COLO668 (cell line): ENCODE measurements at regions not wholly inside any gene's neighbourhood (a gene's known extent, or its start where the extent isn't known, plus 50 kb on each side); places are given as distances from the start of the nearest gene placed in this dataset.

Experiments
- DNase-seq: peaks from one replicate; lab custom pipeline; 2025; ENCODE audit not compliant: unreplicated experiment; lab: John Stamatoyannopoulos, UW

DNA sequence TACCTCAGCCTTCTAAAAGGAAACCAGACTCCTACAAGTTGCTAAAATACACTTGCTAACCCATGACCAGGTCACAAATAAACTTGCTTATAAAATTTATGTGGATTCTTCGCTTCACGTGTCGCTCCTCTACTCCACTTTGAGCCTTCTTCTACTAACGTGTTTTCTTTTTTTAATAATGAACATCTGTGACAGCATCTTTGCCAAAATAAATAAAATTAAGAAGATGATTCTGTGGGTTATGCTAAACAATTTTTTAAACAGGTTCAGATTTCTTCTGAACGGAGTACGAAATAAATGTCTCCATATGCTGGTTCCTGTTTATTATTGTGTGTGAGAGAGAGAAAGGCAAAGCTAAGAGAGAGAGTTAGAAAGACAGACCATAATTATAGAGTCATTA lies 735.8 kb downstream of the LTN1 start:
- no peak for DNase-seq

DNA sequence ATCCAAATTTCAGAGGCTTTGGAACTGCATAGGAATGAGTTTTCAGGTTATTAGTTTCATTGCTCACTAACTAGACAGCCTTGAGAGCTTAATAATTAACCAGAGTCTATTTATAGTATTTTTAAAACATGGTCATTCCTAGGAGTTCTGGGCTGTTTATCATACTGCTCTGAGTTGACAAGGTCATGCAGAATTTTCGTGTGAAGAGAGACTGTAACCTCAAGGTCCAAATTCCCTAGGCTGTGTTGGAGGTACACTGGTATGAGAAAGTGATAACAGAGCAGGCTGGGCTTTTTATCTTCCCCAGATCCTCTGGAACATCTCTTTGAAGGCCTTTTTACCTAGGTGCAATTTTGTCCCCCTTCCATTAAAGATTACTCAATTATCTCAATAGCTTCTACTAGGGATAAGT lies 736.3 kb downstream of the LTN1 start:
- no peak for DNase-seq

DNA sequence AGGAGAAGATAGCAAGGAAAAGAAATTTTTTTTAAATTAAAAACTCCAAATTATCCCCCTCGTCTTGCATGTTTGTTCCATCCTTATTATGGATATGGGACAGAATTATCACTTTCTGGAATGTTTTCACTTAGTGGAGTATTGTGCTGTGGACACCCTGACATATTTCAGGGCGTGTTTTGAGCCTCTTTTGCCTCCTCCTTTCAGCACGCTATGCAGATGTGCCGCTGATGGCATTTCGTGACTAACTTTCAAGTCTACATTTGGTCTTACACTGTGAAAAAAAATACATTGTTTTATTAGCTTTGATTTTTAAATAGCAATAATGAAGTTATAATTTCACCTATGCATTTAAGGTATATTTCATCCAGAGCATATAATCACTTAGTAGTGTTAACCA lies 738.7 kb downstream of the LTN1 start:
- DNase-seq = no peak

DNA sequence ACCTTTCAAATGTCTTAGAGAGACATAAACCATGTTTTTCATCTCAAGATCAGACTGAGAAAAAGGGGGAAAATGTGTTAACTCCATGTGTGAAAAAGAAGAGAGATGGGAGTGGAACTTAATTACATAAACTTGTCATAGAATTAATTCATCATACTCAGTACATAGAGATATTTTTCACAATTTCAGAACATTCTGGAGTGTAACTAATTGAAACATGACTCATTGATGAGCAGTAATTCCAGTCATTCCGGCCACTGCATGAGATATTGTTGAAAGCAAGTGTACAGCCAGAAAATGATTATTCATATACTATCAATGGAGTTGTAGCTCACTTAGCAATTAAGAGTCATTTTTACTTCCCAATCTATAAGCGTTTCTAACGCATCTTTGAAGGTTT lies 739.3 kb downstream of the LTN1 start:
- DNase-seq = no peak

DNA sequence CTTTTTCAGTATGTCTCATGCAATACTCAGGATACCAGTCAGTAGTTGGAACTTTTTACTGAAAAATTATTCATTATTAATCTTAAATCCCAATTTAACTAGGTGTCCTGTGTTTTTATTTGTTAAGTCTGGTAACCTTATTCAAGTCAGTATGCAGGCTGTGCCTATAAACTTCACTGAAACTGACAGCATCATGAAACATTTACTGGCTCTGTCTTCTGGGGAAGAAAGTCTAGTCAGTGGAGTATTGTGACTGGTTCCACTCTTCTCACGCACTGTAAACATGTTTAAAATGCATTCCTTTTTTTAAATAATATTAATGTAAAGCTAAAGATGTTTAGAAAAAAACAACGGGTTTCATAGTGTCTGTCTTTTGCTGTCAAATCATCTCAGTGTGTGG lies 739.7 kb downstream of the LTN1 start:
- no peak for DNase-seq

DNA sequence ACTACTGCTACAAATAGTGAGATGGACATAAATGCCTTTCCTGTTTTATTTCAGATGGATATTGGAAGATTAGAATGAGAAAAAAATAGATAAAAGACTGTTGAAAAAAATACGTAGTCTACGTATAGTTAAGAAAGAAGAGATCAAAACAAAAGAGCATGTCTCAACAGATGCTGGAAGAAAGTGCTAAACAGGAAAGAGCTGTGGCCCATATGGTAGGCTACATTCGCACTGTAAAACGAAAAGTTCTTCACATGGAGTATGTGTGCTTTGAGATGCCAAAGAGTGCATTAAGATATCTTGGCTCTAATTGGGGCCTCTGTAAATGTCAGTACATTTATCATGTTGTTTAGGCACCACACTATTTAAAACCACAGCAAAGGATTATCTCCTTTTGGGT lies 741.7 kb downstream of the LTN1 start:
- DNase-seq = no peak

DNA sequence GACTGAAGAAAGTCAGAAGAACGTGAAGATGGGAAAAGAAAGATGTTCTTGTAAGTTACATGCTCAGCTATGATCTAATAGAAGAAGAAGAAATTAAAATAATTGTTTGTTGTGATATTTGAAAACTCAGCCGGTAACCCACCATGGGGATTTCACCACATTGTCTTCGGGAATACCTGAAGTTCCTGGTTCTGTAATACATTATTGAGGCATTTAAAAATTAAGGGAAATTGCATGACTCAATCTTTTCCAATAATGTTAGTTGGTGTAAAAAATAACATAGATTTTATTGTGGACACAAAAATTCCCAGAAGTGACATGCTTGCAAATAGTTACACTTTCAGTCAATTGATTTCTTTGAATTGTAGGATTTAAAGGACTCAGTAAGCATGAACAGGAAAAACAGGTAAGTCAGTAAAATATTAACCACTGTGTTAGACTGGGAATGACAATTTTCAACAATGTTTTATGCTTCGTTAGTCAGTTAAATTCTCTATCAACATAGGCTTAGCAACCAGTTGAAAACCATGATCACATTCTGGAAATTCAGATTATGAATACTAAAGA lies 745.1 kb downstream of the LTN1 start:
- no peak for DNase-seq

DNA sequence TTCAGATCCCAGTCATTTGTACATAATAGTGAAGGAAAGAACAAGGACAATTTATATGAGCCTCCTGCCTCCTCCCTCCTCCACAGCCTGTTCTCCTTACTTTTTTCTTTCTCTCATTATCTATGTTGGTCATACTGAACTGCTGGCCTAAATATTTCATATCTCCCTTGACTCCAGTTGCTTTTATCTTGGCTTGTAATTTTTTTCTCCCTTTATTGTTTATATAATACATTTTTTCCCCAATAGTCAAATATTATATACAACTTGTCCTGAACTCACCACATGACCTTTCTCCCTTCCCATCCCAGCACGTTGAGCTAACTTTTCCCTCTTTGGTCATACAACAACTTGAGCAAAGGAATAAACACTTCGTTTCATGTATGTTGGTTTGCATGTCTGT lies 752.1 kb downstream of the LTN1 start:
- DNase-seq = no peak

DNA sequence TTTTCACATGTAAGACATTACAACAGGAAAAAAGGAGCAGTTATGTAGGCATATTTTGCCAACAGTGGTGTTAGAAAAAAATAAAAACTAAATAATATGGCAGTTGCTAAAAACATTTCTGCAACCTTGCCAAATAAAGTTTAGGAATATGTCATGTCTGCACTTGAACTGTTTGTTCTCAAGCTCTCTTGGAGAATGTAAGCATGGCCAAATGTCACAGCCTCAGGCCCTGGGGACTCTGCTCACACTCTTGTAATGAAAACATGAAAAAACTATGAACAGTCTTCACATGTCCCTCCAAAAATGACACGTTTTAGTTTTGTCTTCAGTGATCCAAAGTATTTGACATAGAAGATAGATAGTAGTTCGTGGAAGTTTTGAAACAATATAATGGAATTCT lies 753.3 kb downstream of the LTN1 start:
- DNase-seq = no peak

DNA sequence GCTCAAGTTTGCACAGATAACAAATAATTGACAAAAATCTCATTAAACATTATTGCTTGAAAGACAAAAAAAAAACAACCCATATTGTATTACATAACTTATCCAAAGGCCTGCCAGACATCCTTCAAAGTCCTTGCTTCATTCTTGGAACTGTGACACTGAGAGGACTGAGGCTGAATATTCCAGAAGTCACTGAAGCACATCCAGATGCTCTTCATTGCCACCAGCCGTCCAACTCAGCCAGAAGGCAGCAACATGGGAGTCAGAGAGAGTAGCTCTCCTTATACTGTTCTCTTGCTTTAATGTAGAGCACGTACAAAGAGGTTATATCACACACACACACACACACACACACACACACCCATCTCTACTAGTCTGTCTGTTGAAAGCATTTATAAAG lies 755.0 kb downstream of the LTN1 start:
- DNase-seq = no peak

DNA sequence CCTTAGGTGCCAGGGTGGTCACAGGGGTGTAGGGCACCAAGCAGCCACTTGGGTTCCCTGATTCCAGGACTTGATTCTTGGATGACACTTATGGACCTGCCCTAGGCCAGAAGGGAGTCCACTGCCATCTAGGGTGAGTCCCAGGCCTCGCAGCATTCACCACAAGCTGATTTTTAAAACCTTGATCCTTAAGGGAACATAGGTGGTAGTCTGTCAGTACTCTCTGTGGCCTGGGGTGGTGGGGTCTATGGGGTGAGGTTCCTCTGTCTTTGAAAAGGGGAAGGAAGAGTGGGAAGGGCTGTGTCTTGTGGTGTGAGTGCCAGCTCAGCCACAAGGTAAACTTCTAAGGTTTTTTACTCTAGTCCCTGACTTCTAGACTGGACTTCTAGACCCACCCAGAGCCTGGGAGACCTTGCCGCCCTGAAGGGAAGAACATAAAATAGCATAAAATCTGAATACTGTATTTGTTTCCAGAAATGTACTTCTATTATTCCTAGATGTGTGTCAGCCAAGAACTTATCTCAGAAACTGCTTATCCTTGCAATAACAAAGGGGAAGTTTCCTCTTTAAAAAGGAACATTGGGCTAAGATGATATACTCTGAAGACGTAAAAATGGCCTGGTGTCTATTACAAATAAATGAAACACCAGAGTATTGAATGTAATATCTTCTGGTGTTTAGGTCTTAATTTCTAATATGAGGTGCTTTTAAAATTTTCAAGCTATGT lies 757.3 kb downstream of the LTN1 start:
- no peak for DNase-seq

DNA sequence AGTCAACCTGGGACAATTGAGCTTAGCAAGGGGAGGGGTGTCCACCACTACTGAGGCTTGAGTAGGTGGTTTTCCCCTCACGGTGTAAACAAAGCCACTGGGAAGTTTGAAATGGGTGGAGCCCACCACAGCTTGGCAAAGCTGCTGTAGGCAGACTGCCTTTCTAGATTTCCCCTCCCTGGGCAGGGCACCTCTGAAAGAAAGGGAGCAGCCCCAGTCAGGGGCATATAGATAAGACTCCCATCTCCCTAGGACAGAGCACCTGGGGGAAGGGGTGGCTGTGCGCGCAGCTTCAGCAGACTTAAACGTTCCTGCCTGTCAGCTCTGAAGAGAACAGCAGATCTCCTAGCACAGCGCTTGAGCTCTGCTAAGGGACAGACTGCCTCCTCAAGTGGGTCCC lies 758.4 kb downstream of the LTN1 start:
- DNase-seq = no peak

DNA sequence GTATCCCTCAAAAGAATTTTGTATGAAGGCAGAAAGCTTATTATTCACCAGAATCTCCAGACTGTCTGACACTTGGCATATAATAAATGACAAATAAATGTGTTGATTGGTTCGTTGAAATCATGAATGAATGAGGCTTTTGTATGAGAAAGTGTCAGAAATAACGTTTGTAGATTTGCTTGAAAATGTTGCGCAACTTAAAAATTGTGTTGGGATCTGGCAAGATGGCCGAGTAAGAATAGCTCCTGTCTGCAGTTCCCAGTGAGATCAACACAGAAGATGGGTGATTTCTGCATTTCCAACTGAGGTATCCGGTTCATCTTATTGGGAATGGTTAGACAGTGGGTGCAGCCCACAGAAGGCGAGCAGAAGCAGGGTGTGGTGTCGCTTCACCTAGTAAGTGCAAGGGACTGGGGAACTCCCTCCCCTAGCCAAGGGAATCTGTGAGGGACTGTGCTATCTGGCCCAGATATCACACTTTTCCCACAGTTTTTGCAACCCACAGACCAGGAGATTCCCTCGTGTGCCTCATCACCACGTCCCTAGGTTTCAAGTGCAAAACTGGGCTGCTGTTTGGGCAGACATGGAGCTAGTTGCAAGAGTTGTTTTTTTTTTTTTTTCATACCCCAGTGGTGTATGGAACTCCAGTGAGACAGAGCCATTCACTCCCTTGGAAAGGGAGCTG lies 759.0 kb downstream of the LTN1 start:
- no peak for DNase-seq

DNA sequence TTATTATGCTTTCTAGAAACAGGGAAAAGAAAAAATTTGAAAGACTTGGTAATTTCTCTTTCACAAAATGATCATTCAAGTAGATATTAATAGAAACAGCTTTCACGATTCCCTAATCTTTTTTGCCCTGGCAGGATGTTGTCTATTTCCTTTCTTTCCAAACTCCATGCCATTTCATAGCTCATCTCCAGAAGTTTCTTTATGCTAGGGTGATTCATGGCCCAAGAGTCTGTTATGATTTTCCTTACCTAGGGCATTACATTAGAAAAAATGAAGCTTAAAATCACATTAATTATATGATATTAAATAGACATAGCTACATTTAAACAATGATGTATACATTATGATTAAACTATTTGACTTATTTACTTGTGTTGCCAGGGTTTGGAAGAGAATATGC lies 762.1 kb downstream of the LTN1 start:
- DNase-seq = no peak

DNA sequence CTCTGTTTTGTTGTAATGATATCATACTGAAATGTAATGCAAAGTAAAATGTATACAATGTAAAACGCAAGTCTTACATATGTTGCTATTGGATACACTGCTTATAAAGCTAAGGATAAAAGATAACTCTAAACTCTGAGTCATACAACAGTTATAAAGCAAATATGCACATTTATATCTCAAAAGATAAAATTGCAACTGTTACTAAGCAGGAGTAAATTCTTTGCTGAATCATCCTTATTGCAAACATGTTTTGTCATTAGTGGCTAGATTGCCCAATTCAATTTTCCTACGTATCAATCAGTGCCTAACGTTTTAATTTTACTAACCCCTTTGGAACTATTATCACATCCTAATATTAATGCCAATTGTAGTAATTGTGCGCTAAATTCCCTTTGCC lies 762.9 kb downstream of the LTN1 start:
- DNase-seq = no peak

DNA sequence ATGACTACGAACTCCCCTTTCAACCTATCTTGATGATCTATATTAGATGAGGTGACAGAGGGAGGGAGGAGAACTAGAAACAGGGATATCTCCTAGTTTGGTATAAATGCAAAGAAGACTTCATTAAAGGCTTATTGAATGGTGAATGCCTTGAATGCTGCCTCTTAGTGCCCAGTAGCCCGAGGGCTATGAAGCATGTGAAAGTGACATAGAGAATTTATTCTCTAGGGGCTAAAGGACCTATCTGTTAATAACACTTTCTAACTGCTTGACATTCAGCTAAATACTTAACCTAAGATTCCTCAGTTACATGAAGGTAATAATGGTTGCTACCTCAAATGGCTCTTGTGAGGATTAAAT lies 764.1 kb downstream of the LTN1 start:
- DNase-seq = no peak

DNA sequence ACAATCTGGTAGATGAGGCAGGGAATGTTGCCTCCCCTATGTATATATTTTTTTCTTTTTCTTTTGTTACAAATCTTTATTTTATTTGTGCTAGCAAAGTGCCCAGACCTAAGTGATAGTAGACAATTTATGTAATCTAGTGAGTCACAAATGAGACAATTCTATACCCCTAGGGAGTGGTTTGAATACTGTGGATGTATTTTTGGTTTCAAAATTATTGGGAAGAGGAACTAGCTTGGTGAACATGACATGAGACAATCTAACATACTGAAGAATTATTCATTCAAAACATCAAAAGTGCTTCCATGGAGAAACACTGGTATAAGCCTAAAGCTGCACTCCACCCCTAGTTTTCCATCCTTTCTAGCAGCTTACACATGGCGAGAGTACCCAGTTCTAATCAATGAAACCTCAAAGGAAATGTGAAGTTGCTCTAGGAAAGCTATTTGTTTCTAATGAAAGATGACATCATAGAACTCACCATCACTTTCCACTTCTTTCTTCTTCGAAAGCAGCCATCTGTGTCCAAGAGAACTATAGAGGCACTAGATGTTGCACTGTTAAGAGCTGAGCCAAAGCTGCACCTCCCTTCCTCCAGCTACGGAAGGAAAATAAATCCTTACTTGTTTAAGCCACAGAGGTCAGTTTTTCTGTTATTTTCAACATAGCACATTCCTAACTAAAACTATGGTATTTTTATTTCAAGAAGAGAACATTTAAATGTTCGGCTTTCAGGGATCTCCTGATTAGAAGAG lies 764.6 kb downstream of the LTN1 start:
- DNase-seq = no peak

DNA sequence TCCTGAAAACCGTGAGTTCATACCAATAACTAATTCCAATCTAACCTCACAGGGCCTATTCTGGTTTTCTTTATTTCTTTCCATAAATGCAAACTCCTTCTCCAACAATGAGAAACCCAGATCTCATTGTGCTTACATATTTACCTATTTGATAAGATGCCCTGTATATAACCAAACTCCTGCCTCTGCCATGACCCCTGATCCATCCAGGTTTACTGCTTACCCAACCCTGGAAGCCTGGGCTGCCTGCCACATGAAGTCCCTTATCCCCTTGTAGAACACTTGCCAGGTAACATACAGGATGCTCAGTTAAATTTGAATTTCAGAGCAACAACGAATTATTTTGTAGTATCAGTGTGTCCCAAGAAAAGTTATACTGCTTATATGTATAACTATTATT lies 766.1 kb downstream of the LTN1 start:
- no peak for DNase-seq

DNA sequence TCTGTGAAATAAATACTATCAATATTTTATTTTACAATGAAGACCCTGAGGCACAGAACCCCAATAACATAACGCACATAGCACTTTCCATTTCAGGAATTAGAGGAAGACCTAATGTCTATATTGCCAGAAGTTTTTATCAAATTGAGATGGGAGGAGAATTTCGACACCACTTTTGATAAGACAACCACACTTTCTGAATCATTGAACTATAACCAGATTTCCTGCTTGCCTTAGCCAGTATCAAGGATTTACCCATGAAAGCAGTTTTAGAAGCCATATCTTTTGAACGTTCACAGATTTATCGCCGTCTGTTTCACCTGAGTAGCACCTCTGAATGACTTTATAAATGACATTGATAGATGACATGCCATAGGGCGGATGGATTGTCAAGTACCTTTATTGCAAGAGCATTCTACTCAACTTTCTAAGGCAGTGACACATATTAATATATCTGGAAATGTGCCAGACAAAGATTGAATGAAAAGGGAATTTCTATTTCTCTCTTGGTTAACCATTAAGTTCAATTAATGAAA lies 768.4 kb downstream of the LTN1 start:
- DNase-seq = no peak

DNA sequence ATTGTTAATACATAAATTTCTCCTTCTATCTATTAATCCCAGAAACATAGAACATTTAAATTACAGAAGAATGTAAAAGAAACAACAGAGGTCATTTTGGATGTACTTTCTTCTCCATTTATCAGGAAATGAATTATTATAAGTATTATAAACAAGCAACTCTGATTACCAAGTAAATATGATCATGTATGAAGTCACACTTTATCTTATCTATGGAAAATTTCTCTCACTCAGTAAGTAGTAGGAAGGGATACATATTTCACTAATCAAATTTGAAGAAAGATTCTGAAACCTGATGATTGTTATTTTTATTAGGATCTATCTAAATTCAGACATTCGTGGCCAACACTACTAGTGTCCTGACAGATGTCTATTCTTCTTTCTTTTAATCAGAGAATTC lies 770.7 kb downstream of the LTN1 start:
- no peak for DNase-seq

DNA sequence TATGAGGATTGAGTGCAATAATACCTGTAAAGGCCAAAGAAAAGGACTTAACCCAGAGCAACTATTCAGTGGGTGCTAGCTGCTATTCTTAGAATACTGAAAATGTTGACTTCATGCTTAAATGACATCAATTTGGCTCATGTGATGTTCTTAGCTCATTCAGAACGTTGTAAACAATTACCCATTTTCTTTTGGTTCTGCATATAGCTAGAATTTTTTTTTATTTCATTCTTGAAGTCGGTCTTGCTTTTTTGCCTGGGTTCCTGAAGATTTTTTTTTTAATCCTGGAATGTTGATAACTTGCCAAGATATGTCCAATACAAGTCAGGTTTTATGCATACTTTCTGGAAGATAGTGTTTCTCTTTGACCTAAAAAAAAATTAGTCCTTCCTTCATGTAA lies 772.0 kb downstream of the LTN1 start:
- DNase-seq = no peak
